HEK293 (cell line): ENCODE measurements at regions not wholly inside any gene's neighbourhood (a gene's known extent, or its start where the extent isn't known, plus 50 kb on each side); places are given as distances from the start of the nearest gene placed in this dataset.

Source experiments
- CTCF ChIA-PET: fragments of 350-600 bp; formaldehyde crosslinking; extraction: SDS; loops from one replicate; lab custom pipeline; 2021; ENCODE audit warnings: antibody characterized with exemption; lab: Yijun Ruan, JAX
- POLR2A ChIA-PET: fragments of 300-600 bp; formaldehyde crosslinking; extraction: SDS; loops from one replicate; lab custom pipeline; 2020; ENCODE audit warnings: antibody characterized with exemption, inconsistent platforms; lab: Yijun Ruan, JAX
- H3K27ac ChIP-seq: fragments of 200-500 bp; sonication (Bioruptor generic); 2 replicates; pipeline ENCODE4 v1.5.1; 2014; ENCODE audit warnings: low read depth, low read length, control low read depth, inconsistent platforms; ENCODE audit errors: extremely low read depth
- H3K36me3 ChIP-seq, 2 experiments: fragments of 200-500 bp in 1 of 2; sonication (Bioruptor generic) in 1 of 2; 1 replicate in 1 of 2; 2 replicates in 1 of 2; pipeline ENCODE4 v1.5.1; 2014 to 2017; ENCODE audit warnings: inconsistent platforms in 2 of 2, low read length in 2 of 2; ENCODE audit not compliant: control insufficient read depth in 2 of 2, insufficient read depth in 1 of 2
- H3K4me1 ChIP-seq: fragments of 200-500 bp; sonication (Bioruptor generic); 2 replicates; pipeline ENCODE4 v1.5.1; 2014; ENCODE audit warnings: mild to moderate bottlenecking, low read length, inconsistent platforms; ENCODE audit not compliant: control insufficient read depth, insufficient read depth
- H3K4me3 ChIP-seq: 2 replicates; pipeline ENCODE4 v1.5.1; 2011; ENCODE audit warnings: low read depth, mild to moderate bottlenecking, control low read depth, low read length, moderate library complexity
- H3K9me3 ChIP-seq: fragments of 200-500 bp; sonication (Bioruptor generic); 2 replicates; pipeline ENCODE4 v1.5.1; 2014; ENCODE audit warnings: low read depth, low read length, inconsistent platforms; ENCODE audit not compliant: control insufficient read depth, insufficient read depth
- ATF2 ChIP-seq: fragments of 450-650 bp; formaldehyde crosslinking; IDR thresholded peaks from 2 replicates; pipeline ENCODE4 v1.5.1; 2016; ENCODE audit warnings: missing biosample characterization, missing genetic modification characterization, low read depth
- GLI2 ChIP-seq: fragments of 450-650 bp; formaldehyde crosslinking; IDR thresholded peaks from 2 replicates; pipeline ENCODE4; 2017; ENCODE audit warnings: missing biosample characterization, missing genetic modification characterization, low read depth, borderline replicate concordance
- OSR2 ChIP-seq: fragments of 450-650 bp; formaldehyde crosslinking; IDR thresholded peaks from 2 replicates; pipeline ENCODE4 v1.5.1; 2016; ENCODE audit warnings: missing biosample characterization, missing genetic modification characterization
- OVOL3 ChIP-seq: fragments of 450-650 bp; formaldehyde crosslinking; IDR thresholded peaks from 2 replicates; pipeline ENCODE4 v1.5.1; 2016; ENCODE audit warnings: missing biosample characterization, missing genetic modification characterization
- PBX3 ChIP-seq: sonication (generic); formaldehyde crosslinking; IDR thresholded peaks from 2 replicates; pipeline ENCODE4 v1.8.1; 2022; ENCODE audit warnings: mild to moderate bottlenecking, moderate library complexity, missing genetic modification reagents
- RBAK ChIP-seq: fragments of 450-650 bp; formaldehyde crosslinking; IDR thresholded peaks from 2 replicates; pipeline ENCODE4 v1.5.1; 2016; ENCODE audit warnings: missing biosample characterization, missing genetic modification characterization
- ZBTB21 ChIP-seq: fragments of 450-650 bp; formaldehyde crosslinking; IDR thresholded peaks from 2 replicates; pipeline ENCODE4 v1.5.1; 2017; ENCODE audit warnings: missing biosample characterization, missing genetic modification characterization
- ZIC2 ChIP-seq: fragments of 450-650 bp; formaldehyde crosslinking; IDR thresholded peaks from 2 replicates; pipeline ENCODE4 v1.5.1; 2016; ENCODE audit warnings: missing biosample characterization, missing genetic modification characterization
- ZNF473 ChIP-seq: fragments of 450-650 bp; formaldehyde crosslinking; IDR thresholded peaks from 2 replicates; pipeline ENCODE4 v1.5.1; 2017; ENCODE audit warnings: missing biosample characterization, missing genetic modification characterization
- ZNF518A ChIP-seq: fragments of 450-650 bp; formaldehyde crosslinking; conservative IDR thresholded peaks from 2 replicates; pipeline ENCODE4 v1.5.1; 2016; ENCODE audit warnings: low read depth, missing biosample characterization, missing genetic modification characterization
- ZNF660 ChIP-seq: fragments of 450-650 bp; IDR thresholded peaks from 2 replicates; pipeline ENCODE4 v1.5.1; 2018; ENCODE audit warnings: missing biosample characterization, mild to moderate bottlenecking, missing genetic modification characterization
- ZSCAN18 ChIP-seq: fragments of 450-650 bp; formaldehyde crosslinking; IDR thresholded peaks from 2 replicates; pipeline ENCODE4 v1.5.1; 2016; ENCODE audit warnings: missing biosample characterization, missing genetic modification characterization
- ZSCAN4 ChIP-seq: fragments of 450-650 bp; formaldehyde crosslinking; IDR thresholded peaks from 2 replicates; pipeline ENCODE4 v1.5.1; 2017; ENCODE audit warnings: missing biosample characterization, missing genetic modification characterization

GRCh38 chr15:47523681-47524475 is 193.4 kb upstream of the SEMA6D start (continued):
- peak; percentile 21; the same call in 1 of the 2 replicates for TF ChIP-seq ZNF518A (tag by site-specific recombination)
- peak; percentile 83 for TF ChIP-seq ZBTB21
- peak; percentile 82; the same call in 1 of the 2 replicates for TF ChIP-seq ZNF660 (tag by site-specific recombination)
- peak; percentile 70 for TF ChIP-seq ATF2 (tag by site-specific recombination)
- TF ChIP-seq OVOL3 (tag by site-specific recombination), result no peak
- no peak for TF ChIP-seq PBX3
- no peak for TF ChIP-seq ZIC2 (tag by site-specific recombination)
- no peak for TF ChIP-seq ZNF473

GRCh38 chr15:47529241-47529640 is 188.1 kb upstream of the SEMA6D start:
- no peaks in the 10 kb centered on the region for H3K36me3 ChIP-seq
- TF ChIP-seq ZSCAN18 (tag by site-specific recombination) (no peak), RBAK (no peak), ZSCAN4 (tag by site-specific recombination) (no peak), GLI2 (tag by site-specific recombination) (no peak), OSR2 (tag by site-specific recombination) (no peak)
- TF ChIP-seq, all 188 proteins: peak for 0
- no peaks in the 10 kb centered on the region for H3K9me3 ChIP-seq
- ChIA-PET CTCF (interaction anchor here (0.6 kb wide), 1 partner anchor 49 kb away, joined by 5 read pairs; no protein-coding TSS in a partner anchor), POLR2A (no interaction called here)
- H3K27ac ChIP-seq, result no peak overlapping the region
- no peaks in the 10 kb centered on the region for H3K4me1 ChIP-seq
- H3K4me3 ChIP-seq, result no peak overlapping the region
